Dendritic cell treated with granulocyte-macrophage colony-stimulating factor and Interleukin-4, amounts not matched to agents 40 ng/mL and 50 ng/mL, for 4 days (primary cell): ENCODE measurements at regions not wholly inside any gene's neighbourhood (a gene's known extent, or its start where the extent isn't known, plus 50 kb on each side); places are given as distances from the start of the nearest gene placed in this dataset.

Source experiments
- H3K27ac Mint-ChIP-seq: one replicate; pipeline ENCODE4 v1.8.0; 2022; ENCODE audit warnings: mild to moderate bottlenecking, mixed read lengths
- H3K27me3 Mint-ChIP-seq: one replicate; pipeline ENCODE4 v1.8.0; 2022; ENCODE audit warnings: mild to moderate bottlenecking, mixed read lengths
- H3K36me3 Mint-ChIP-seq: one replicate; pipeline ENCODE4 v1.8.0; 2022; ENCODE audit warnings: low read depth, mixed read lengths
- H3K4me1 Mint-ChIP-seq: one replicate; pipeline ENCODE4 v1.8.0; 2022; ENCODE audit warnings: low read depth, mixed read lengths
- H3K4me3 Mint-ChIP-seq: one replicate; pipeline ENCODE4 v1.8.0; 2022; ENCODE audit warnings: mild to moderate bottlenecking, moderate library complexity, mixed read lengths
- H3K9me3 Mint-ChIP-seq: one replicate; pipeline ENCODE4 v1.8.0; 2022; ENCODE audit warnings: mixed read lengths
- intact Hi-C: fragments of 100-400 bp; cut with micrococcal nuclease; formaldehyde crosslinking; loops from one replicate; pipeline ENCODE4 v1.15.0; 2022

GRCh38 chr20:11013801-11014200, 340.0 kb upstream of the JAG1 start:
- peaks cover 2% of the 10 kb centered on the region for H3K27me3 Mint-ChIP-seq
- H3K9me3 Mint-ChIP-seq = no peaks in the 10 kb centered on the region
- intact Hi-C loops = no loop called here
- H3K27ac Mint-ChIP-seq = no peak overlapping the region
- H3K4me3 Mint-ChIP-seq = no peak overlapping the region
- no peaks in the 10 kb centered on the region for H3K4me1 Mint-ChIP-seq
- H3K36me3 Mint-ChIP-seq = no peaks in the 10 kb centered on the region

GRCh38 chr20:11015440-11015839, 341.6 kb upstream of the JAG1 start:
- Mint-ChIP-seq H3K4me1 (no peaks in the 10 kb centered on the region), H3K27ac (no peak overlapping the region), H3K27me3 (peaks cover 3% of the 10 kb centered on the region), H3K36me3 (no peaks in the 10 kb centered on the region), H3K4me3 (no peak overlapping the region), H3K9me3 (no peaks in the 10 kb centered on the region)
- intact Hi-C loops = no loop called here

GRCh38 chr20:11017446-11017845, 343.6 kb upstream of the JAG1 start:
- H3K4me1 Mint-ChIP-seq = no peaks in the 10 kb centered on the region
- no peak overlapping the region for H3K4me3 Mint-ChIP-seq
- intact Hi-C loops = no loop called here
- no peaks in the 10 kb centered on the region for H3K9me3 Mint-ChIP-seq
- H3K27ac Mint-ChIP-seq = no peak overlapping the region
- H3K36me3 Mint-ChIP-seq = no peaks in the 10 kb centered on the region
- peaks cover 3% of the 10 kb centered on the region for H3K27me3 Mint-ChIP-seq

GRCh38 chr20:11018668-11019170, 344.9 kb upstream of the JAG1 start:
- no peak overlapping the region for H3K27ac Mint-ChIP-seq
- peaks cover 3% of the 10 kb centered on the region for H3K27me3 Mint-ChIP-seq
- no peak overlapping the region for H3K4me3 Mint-ChIP-seq
- no peaks in the 10 kb centered on the region for H3K4me1 Mint-ChIP-seq
- H3K9me3 Mint-ChIP-seq = no peaks in the 10 kb centered on the region
- intact Hi-C loops = no loop called here
- H3K36me3 Mint-ChIP-seq = no peaks in the 10 kb centered on the region

- Mint-ChIP-seq H3K27me3 (peaks cover 3% of the 10 kb centered on the region), H3K36me3 (no peaks in the 10 kb centered on the region), H3K27ac (no peak overlapping the region), H3K4me3 (no peak overlapping the region), H3K4me1 (no peaks in the 10 kb centered on the region), H3K9me3 (no peaks in the 10 kb centered on the region)
- intact Hi-C loops = no loop called here
Observed at GRCh38 chr20:11020712-11021111, 346.9 kb upstream of the JAG1 start.

GRCh38 chr20:11027224-11027623, 353.4 kb upstream of the JAG1 start:
- Mint-ChIP-seq H3K27ac (no peak overlapping the region), H3K4me1 (no peaks in the 10 kb centered on the region), H3K4me3 (no peak overlapping the region), H3K36me3 (no peaks in the 10 kb centered on the region), H3K27me3 (peaks cover 2% of the 10 kb centered on the region), H3K9me3 (peaks cover 10% of the 10 kb centered on the region)
- intact Hi-C loops = no loop called here

GRCh38 chr20:11030351-11030750, 356.6 kb upstream of the JAG1 start:
- peaks cover 2% of the 10 kb centered on the region for H3K27me3 Mint-ChIP-seq
- H3K4me3 Mint-ChIP-seq = no peak overlapping the region
- no peaks in the 10 kb centered on the region for H3K36me3 Mint-ChIP-seq
- no peak overlapping the region for H3K27ac Mint-ChIP-seq
- intact Hi-C loops = no loop called here
- peaks cover 22% of the 10 kb centered on the region for H3K9me3 Mint-ChIP-seq
- H3K4me1 Mint-ChIP-seq = no peaks in the 10 kb centered on the region

- intact Hi-C loops = no loop called here
- H3K36me3 Mint-ChIP-seq = no peaks in the 10 kb centered on the region
- H3K4me1 Mint-ChIP-seq = no peaks in the 10 kb centered on the region
- peaks cover 2% of the 10 kb centered on the region for H3K27me3 Mint-ChIP-seq
- H3K27ac Mint-ChIP-seq = no peak overlapping the region
- H3K4me3 Mint-ChIP-seq = no peak overlapping the region
- peaks cover 22% of the 10 kb centered on the region for H3K9me3 Mint-ChIP-seq
Observed at GRCh38 chr20:11031300-11031699, 357.5 kb upstream of the JAG1 start.

GRCh38 chr20:11032611-11033010, 358.8 kb upstream of the JAG1 start:
- no peak overlapping the region for H3K27ac Mint-ChIP-seq
- intact Hi-C loops = no loop called here
- H3K27me3 Mint-ChIP-seq = peaks cover 1% of the 10 kb centered on the region
- H3K4me3 Mint-ChIP-seq = no peak overlapping the region
- H3K4me1 Mint-ChIP-seq = no peaks in the 10 kb centered on the region
- peaks cover 22% of the 10 kb centered on the region for H3K9me3 Mint-ChIP-seq
- no peaks in the 10 kb centered on the region for H3K36me3 Mint-ChIP-seq

GRCh38 chr20:11034025-11034424, 360.2 kb upstream of the JAG1 start:
- no peak overlapping the region for H3K27ac Mint-ChIP-seq
- H3K27me3 Mint-ChIP-seq = peaks cover 1% of the 10 kb centered on the region
- H3K36me3 Mint-ChIP-seq = no peaks in the 10 kb centered on the region
- H3K9me3 Mint-ChIP-seq = peaks cover 22% of the 10 kb centered on the region
- no peak overlapping the region for H3K4me3 Mint-ChIP-seq
- H3K4me1 Mint-ChIP-seq = no peaks in the 10 kb centered on the region
- intact Hi-C loops = no loop called here

- H3K4me1 Mint-ChIP-seq = no peaks in the 10 kb centered on the region
- no peaks in the 10 kb centered on the region for H3K27me3 Mint-ChIP-seq
- peaks cover 25% of the 10 kb centered on the region for H3K9me3 Mint-ChIP-seq
- no peak overlapping the region for H3K4me3 Mint-ChIP-seq
- H3K27ac Mint-ChIP-seq = no peak overlapping the region
- intact Hi-C loops = no loop called here
- no peaks in the 10 kb centered on the region for H3K36me3 Mint-ChIP-seq
Observed at GRCh38 chr20:11035211-11035610, 361.4 kb upstream of the JAG1 start.

- Mint-ChIP-seq H3K9me3 (peaks cover 10% of the 10 kb centered on the region), H3K4me3 (no peak overlapping the region), H3K36me3 (no peaks in the 10 kb centered on the region), H3K27me3 (no peaks in the 10 kb centered on the region), H3K27ac (no peak overlapping the region), H3K4me1 (no peaks in the 10 kb centered on the region)
- intact Hi-C loops = no loop called here
Observed at GRCh38 chr20:11041396-11041795, 367.6 kb upstream of the JAG1 start.

- H3K27ac Mint-ChIP-seq = no peak overlapping the region
- no peaks in the 10 kb centered on the region for H3K36me3 Mint-ChIP-seq
- intact Hi-C loops = no loop called here
- no peaks in the 10 kb centered on the region for H3K4me1 Mint-ChIP-seq
- no peak overlapping the region for H3K4me3 Mint-ChIP-seq
- no peaks in the 10 kb centered on the region for H3K27me3 Mint-ChIP-seq
- H3K9me3 Mint-ChIP-seq = peaks cover 10% of the 10 kb centered on the region
Observed at GRCh38 chr20:11043001-11043400, 369.2 kb upstream of the JAG1 start.

- Mint-ChIP-seq H3K27me3 (no peaks in the 10 kb centered on the region), H3K4me3 (no peak overlapping the region), H3K9me3 (peaks cover 10% of the 10 kb centered on the region), H3K4me1 (no peaks in the 10 kb centered on the region), H3K36me3 (no peaks in the 10 kb centered on the region), H3K27ac (no peak overlapping the region)
- intact Hi-C loops = no loop called here
Observed at GRCh38 chr20:11044561-11044960, 370.8 kb upstream of the JAG1 start.

- no peaks in the 10 kb centered on the region for H3K27me3 Mint-ChIP-seq
- no peak overlapping the region for H3K4me3 Mint-ChIP-seq
- intact Hi-C loops = no loop called here
- no peaks in the 10 kb centered on the region for H3K36me3 Mint-ChIP-seq
- H3K27ac Mint-ChIP-seq = no peak overlapping the region
- H3K4me1 Mint-ChIP-seq = no peaks in the 10 kb centered on the region
- peaks cover 2% of the 10 kb centered on the region for H3K9me3 Mint-ChIP-seq
Observed at GRCh38 chr20:11045412-11046175, 371.8 kb upstream of the JAG1 start.
